22Rv1 (cell line): ENCODE measurements at regions not wholly inside any gene's neighbourhood (a gene's known extent, or its start where the extent isn't known, plus 50 kb on each side); places are given as distances from the start of the nearest gene placed in this dataset.
A peak's percentile ranks its signal among the peaks of the same experiment; 100 is the strongest.
"Not testable (repeated sequence)": the region's sequence is repeated elsewhere in the genome, so short reads cannot be mapped to it uniquely, and the experiment has no call there.

ENCODE experiments used
- H3K27ac ChIP-seq: fragments of 450-650 bp; 2 replicates; pipeline ENCODE4 v1.5.1; 2017
- ZFX ChIP-seq: fragments of 450-650 bp; IDR thresholded peaks from 2 replicates; pipeline ENCODE4 v1.6.1; 2017; ENCODE audit warnings: antibody characterized with exemption, borderline replicate concordance
- TF ChIP-seq, protein P1 (sequence below): fragments of 450-650 bp; IDR thresholded peaks from 2 replicates; pipeline ENCODE4 v1.5.1; 2017; ENCODE audit warnings: mild to moderate bottlenecking

DNA sequence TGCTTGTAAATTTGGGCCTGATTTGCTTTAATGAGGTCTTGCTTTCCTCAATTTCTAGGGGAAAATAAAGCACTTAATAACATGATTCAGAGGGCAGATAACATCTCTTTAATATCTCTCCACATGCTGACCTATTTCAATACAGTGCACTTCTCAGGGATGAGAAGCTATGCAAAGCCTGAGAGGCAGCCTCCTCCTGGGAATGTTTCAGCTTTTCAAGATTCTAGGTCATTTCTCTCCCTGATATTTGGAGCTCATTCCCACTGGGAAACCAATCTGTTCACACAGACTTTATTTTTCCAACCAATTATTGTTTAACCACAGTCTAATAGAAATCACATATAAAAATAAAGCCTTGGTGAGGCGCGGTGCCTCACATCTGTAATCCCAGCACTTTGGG is 67.0 kb upstream of the LSAMP start:
- H3K27ac ChIP-seq: no peak overlapping the region
- TF ChIP-seq, protein P1, sequence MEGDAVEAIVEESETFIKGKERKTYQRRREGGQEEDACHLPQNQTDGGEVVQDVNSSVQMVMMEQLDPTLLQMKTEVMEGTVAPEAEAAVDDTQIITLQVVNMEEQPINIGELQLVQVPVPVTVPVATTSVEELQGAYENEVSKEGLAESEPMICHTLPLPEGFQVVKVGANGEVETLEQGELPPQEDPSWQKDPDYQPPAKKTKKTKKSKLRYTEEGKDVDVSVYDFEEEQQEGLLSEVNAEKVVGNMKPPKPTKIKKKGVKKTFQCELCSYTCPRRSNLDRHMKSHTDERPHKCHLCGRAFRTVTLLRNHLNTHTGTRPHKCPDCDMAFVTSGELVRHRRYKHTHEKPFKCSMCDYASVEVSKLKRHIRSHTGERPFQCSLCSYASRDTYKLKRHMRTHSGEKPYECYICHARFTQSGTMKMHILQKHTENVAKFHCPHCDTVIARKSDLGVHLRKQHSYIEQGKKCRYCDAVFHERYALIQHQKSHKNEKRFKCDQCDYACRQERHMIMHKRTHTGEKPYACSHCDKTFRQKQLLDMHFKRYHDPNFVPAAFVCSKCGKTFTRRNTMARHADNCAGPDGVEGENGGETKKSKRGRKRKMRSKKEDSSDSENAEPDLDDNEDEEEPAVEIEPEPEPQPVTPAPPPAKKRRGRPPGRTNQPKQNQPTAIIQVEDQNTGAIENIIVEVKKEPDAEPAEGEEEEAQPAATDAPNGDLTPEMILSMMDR: no peak
- TF ChIP-seq ZFX: no peak

DNA sequence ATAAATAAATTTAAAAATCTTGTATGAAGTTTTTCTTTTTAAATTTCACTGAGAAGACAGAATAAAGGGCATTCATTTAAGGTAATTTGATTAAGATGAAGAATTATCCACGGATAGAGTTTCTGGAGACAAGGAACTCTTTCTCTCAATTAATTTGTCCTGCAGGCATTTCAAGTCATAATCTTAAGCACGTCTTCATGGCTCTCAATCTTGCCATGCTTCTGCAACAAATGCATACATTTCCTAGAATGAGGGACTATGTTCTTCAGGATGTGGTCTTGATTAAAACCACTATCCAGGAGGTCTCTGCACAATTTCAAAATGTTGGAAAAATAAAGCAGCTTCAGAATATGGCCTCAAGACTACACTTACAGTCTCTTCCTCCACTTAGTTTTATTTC is 67.6 kb upstream of the LSAMP start:
- no peak overlapping the region for H3K27ac ChIP-seq
- TF ChIP-seq, protein P1: no peak
- TF ChIP-seq ZFX: no peak

- no peak for TF ChIP-seq ZFX
- TF ChIP-seq, protein P1: no peak
Observed at GRCh38 chr3:116515973-116516372, 70.7 kb upstream of the LSAMP start.

DNA sequence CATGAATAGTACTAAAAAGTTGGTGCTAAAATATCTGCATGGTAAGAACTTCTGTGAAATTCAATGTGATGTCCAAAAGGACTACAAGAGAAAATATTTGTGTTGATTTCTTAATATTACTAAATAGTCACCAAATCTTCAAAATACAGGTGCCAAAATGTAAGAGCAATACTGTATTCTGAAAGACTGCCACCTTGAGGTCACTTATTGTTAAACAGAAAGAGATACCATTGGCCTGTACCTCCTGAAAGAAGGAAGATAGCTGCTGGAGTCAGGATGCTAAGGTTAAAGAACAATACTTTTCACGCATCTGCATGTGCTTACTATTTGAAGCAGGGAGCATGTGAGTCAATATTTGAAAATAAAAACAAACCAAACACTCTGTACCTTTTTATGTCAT is 72.0 kb upstream of the LSAMP start:
- H3K27ac ChIP-seq: no peak overlapping the region
- no peak for TF ChIP-seq ZFX
- TF ChIP-seq, protein P1: peak; percentile 66

More at GRCh38 chr3:116515973-116516372, 70.7 kb upstream of the LSAMP start:
- H3K27ac ChIP-seq: no peak overlapping the region

GRCh38 chr3:116519101-116519500 is 73.8 kb upstream of the LSAMP start:
- H3K27ac ChIP-seq: not testable (repeated sequence)

- not testable (repeated sequence) for H3K27ac ChIP-seq
Observed at GRCh38 chr3:116519823-116520222, 74.5 kb upstream of the LSAMP start.

DNA sequence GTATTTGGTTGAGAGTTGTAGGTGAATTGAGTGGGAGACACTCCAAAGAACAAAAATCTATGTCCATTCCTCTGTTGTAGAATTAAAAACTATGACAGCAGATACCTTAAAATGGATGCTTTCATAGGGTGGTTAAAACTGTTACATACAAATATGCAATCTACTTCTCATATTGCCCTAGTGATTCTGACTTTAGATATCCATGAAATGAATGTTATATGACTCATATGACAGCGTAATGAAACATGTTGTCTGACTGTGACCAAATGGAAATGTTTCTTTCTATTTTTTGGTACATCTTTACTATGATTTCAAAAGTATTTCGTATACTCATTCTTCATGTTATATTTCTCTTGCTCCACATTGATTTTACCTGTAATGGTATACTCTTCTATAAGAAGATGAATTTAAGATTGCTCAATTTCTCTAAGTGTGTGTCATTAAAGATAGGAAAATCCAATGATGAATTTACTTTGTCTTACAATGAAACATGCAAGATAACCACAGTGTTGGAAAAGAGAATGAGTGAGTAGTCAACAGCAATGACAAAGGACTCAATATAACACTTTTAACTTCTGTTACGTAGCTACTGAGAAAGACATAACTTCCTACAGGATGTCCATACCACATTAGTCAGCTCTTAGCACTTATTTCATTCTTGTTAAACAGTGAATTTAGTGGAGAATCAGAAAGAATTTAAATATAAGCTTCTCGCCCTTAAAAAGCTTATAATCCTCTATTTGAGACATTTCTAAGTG is 79.3 kb upstream of the LSAMP start:
- TF ChIP-seq, protein P1: no peak
- no peak for TF ChIP-seq ZFX
- no peak overlapping the region for H3K27ac ChIP-seq

GRCh38 chr3:116552246-116552645 is 107.0 kb upstream of the LSAMP start:
- TF ChIP-seq, protein P1: no peak
- TF ChIP-seq ZFX: no peak
- H3K27ac ChIP-seq: no peak overlapping the region
